ENCODE measurements at regions not wholly inside any gene's neighbourhood (a gene's known extent, or its start where the extent isn't known, plus 50 kb on each side); places are given as distances from the start of the nearest gene placed in this dataset.

GRCh38 chr13:44735806-44736205 is 159.7 kb upstream of the TSC22D1 start:
- TF ChIP-seq CTCF (IDR thresholded peaks at IDR 0.05; ENCODE audit: low read depth, low read length) (no peak), EZH2phosphoT487 (IDR thresholded peaks at IDR 0.05; ENCODE audit: low read depth) (no peak)
